GM23338 (cell line): ENCODE measurements at regions not wholly inside any gene's neighbourhood (a gene's known extent, or its start where the extent isn't known, plus 50 kb on each side); places are given as distances from the start of the nearest gene placed in this dataset.

ENCODE experiments used
- ATAC-seq: fragments of 200-7000 bp; cut with Tn5 transposase; 3 replicates; pipeline ENCODE4 v1.9.1; 2020
- DNase-seq: peaks from one replicate; pipeline ENCODE4 v3.0.0-alpha.2; 2015; ENCODE audit warnings: low spot score
- H2AFZ ChIP-seq: fragments of 200-600 bp; sonication (generic); 2 replicates; pipeline ENCODE4 v1.8.0; 2016; ENCODE audit warnings: antibody characterized with exemption, mild to moderate bottlenecking, moderate library complexity
- H3F3A ChIP-seq: fragments of 200-600 bp; sonication (generic); replicated peaks from 2 replicates; pipeline ENCODE4 v1.8.0; 2017; ENCODE audit warnings: antibody characterized with exemption, mixed run types, low read depth
- H3K27ac ChIP-seq: fragments of 200-600 bp; sonication (generic); 2 replicates; pipeline ENCODE4 v1.6.1; 2016; ENCODE audit warnings: low read depth
- H3K27me3 ChIP-seq: fragments of 200-600 bp; sonication (generic); 2 replicates; pipeline ENCODE4 v1.8.0; 2016; ENCODE audit warnings: mild to moderate bottlenecking, mixed run types, moderate library complexity; ENCODE audit not compliant: insufficient read depth
- H3K36me3 ChIP-seq: fragments of 200-600 bp; sonication (generic); 2 replicates; pipeline ENCODE4 v1.8.0; 2016; ENCODE audit warnings: mild to moderate bottlenecking; ENCODE audit not compliant: insufficient read depth
- H3K4me1 ChIP-seq: fragments of 200-600 bp; sonication (generic); 2 replicates; pipeline ENCODE4 v1.8.0; 2016; ENCODE audit warnings: mild to moderate bottlenecking, moderate library complexity; ENCODE audit not compliant: insufficient read depth
- H3K4me2 ChIP-seq: fragments of 200-600 bp; sonication (generic); 2 replicates; pipeline ENCODE4 v1.7.1; 2017; ENCODE audit warnings: mixed run types
- H3K4me3 ChIP-seq: fragments of 200-600 bp; sonication (generic); 2 replicates; pipeline ENCODE4 v1.6.1; 2016; ENCODE audit warnings: mixed run types
- H3K79me2 ChIP-seq: fragments of 200-600 bp; sonication (generic); replicated peaks from 2 replicates; pipeline ENCODE4 v1.8.0; 2017; ENCODE audit warnings: mild to moderate bottlenecking; ENCODE audit not compliant: insufficient read depth
- H3K9me2 ChIP-seq: fragments of 200-600 bp; sonication (generic); 2 replicates; pipeline ENCODE4 v1.8.0; 2017; ENCODE audit not compliant: insufficient read depth
- H4K20me1 ChIP-seq: fragments of 200-600 bp; sonication (generic); replicated peaks from 2 replicates; pipeline ENCODE4 v1.8.0; 2017; ENCODE audit warnings: mild to moderate bottlenecking; ENCODE audit not compliant: insufficient read depth
- H3K27ac Mint-ChIP-seq: 2 replicates; pipeline ENCODE4 v1.8.0; 2020; ENCODE audit warnings: inconsistent platforms, mild to moderate bottlenecking, moderate library complexity, mixed read lengths
- H3K27me3 Mint-ChIP-seq: 3 replicates; pipeline ENCODE4 v1.8.0; 2022; ENCODE audit warnings: low read depth, mild to moderate bottlenecking, moderate library complexity, mixed read lengths, inconsistent platforms; ENCODE audit not compliant: insufficient read depth, poor library complexity
- H3K36me3 Mint-ChIP-seq: 3 replicates; pipeline ENCODE4 v1.8.0; 2021; ENCODE audit warnings: low read depth, mild to moderate bottlenecking, inconsistent platforms, moderate library complexity, mixed read lengths
- H3K4me1 Mint-ChIP-seq: 3 replicates; pipeline ENCODE4 v1.8.0; 2020; ENCODE audit warnings: mild to moderate bottlenecking, inconsistent platforms, mixed read lengths
- H3K4me3 Mint-ChIP-seq: 3 replicates; pipeline ENCODE4 v1.8.0; 2021; ENCODE audit warnings: moderate library complexity, mild to moderate bottlenecking, inconsistent platforms, mixed read lengths
- H3K9me3 Mint-ChIP-seq: 3 replicates; pipeline ENCODE4 v1.8.0; 2020; ENCODE audit warnings: moderate library complexity, mild to moderate bottlenecking, inconsistent platforms, mixed read lengths
- CREB1 ChIP-seq: fragments of 250-450 bp; sonication (Bioruptor Pico); IDR thresholded peaks from 2 replicates; pipeline ENCODE4 v1.5.0; 2020; ENCODE audit warnings: low read depth, mild to moderate bottlenecking, moderate library complexity
- CTCF ChIP-seq, 2 experiments: fragments of 200-600 bp in 1 of 2; sonication (generic) in 1 of 2; conservative IDR thresholded peaks; 2 replicates each; pipeline versions ENCODE4 v1.5.1 to v1.6.1; 2016 to 2017; ENCODE audit warnings: antibody characterized with exemption in 2 of 2, low read depth in 2 of 2, mild to moderate bottlenecking in 2 of 2, moderate library complexity in 1 of 2
- ETS1 ChIP-seq: IDR thresholded peaks from 2 replicates; pipeline ENCODE4 v1.6.1; 2016; ENCODE audit warnings: antibody characterized with exemption
- EZH2 ChIP-seq: fragments of 200-600 bp; sonication (generic); IDR thresholded peaks from one replicate; pipeline ENCODE4 v1.8.0; 2017; ENCODE audit warnings: antibody characterized with exemption, mild to moderate bottlenecking, low read depth; ENCODE audit not compliant: unreplicated experiment
- JUNB ChIP-seq: IDR thresholded peaks from one replicate; pipeline ENCODE4 v1.6.1; 2016; ENCODE audit warnings: antibody characterized with exemption; ENCODE audit not compliant: unreplicated experiment
- POLR2AphosphoS5 ChIP-seq: IDR thresholded peaks from 2 replicates; pipeline ENCODE4 v1.6.1; 2016; ENCODE audit warnings: antibody characterized with exemption, low read depth
- REST ChIP-seq: IDR thresholded peaks from one replicate; pipeline ENCODE4 v1.6.1; 2018; ENCODE audit warnings: antibody characterized with exemption; ENCODE audit not compliant: unreplicated experiment
- STAT1 ChIP-seq: IDR thresholded peaks from one replicate; pipeline ENCODE4 v1.6.1; 2016; ENCODE audit warnings: antibody characterized with exemption; ENCODE audit not compliant: unreplicated experiment
- ZNF462 ChIP-seq: fragments of 250-450 bp; sonication (Bioruptor Pico); IDR thresholded peaks from 2 replicates; pipeline ENCODE4 v1.5.0; 2020; ENCODE audit warnings: mild to moderate bottlenecking, moderate library complexity

GRCh38 chr16:79735271-79735670 lies 134.7 kb upstream of the MAF start:
- Histone ChIP-seq H3K36me3 (no peaks in the 10 kb centered on the region), H3F3A (no peaks in the 10 kb centered on the region), H3K27me3 (no peaks in the 10 kb centered on the region), H3K9me2 (peaks cover 18% of the 10 kb centered on the region), H3K27ac (no peak overlapping the region), H3K4me1 (no peaks in the 10 kb centered on the region), H3K79me2 (no peaks in the 10 kb centered on the region), H2AFZ (no peak overlapping the region), H4K20me1 (no peaks in the 10 kb centered on the region), H3K4me3 (no peak overlapping the region), H3K4me2 (no peak overlapping the region)
- no peaks in the 10 kb centered on the region for H3K9me3 Mint-ChIP-seq
- DNase-seq (no peak), ATAC-seq (no peak)
- no peak overlapping the region for H3K27ac Mint-ChIP-seq
- TF ChIP-seq ZNF462 (CRISPR knock-in tag) (no peak), CTCF (conservative IDR thresholded peaks at IDR 0.05; ENCODE audit: low read depth in 2 of 2) (no peak)
- no peaks in the 10 kb centered on the region for H3K36me3 Mint-ChIP-seq
- H3K4me3 Mint-ChIP-seq, result no peak overlapping the region
- peaks cover 5% of the 10 kb centered on the region for H3K4me1 Mint-ChIP-seq
- no peaks in the 10 kb centered on the region for H3K27me3 Mint-ChIP-seq

GRCh38 chr16:79734721-79735120 lies 134.2 kb upstream of the MAF start:
- DNase-seq, result no peak
- H3K4me3 Mint-ChIP-seq, result no peak overlapping the region
- Histone ChIP-seq H3K4me1 (no peaks in the 10 kb centered on the region), H2AFZ (no peak overlapping the region), H3K27ac (no peak overlapping the region), H3K4me3 (no peak overlapping the region), H3K36me3 (no peaks in the 10 kb centered on the region), H3K4me2 (no peak overlapping the region), H3K27me3 (no peaks in the 10 kb centered on the region), H4K20me1 (no peaks in the 10 kb centered on the region), H3F3A (no peaks in the 10 kb centered on the region), H3K79me2 (no peaks in the 10 kb centered on the region), H3K9me2 (peaks cover 18% of the 10 kb centered on the region)
- H3K4me1 Mint-ChIP-seq, result peaks cover 5% of the 10 kb centered on the region
- H3K27ac Mint-ChIP-seq, result no peak overlapping the region
- ATAC-seq, result no peak
- no peaks in the 10 kb centered on the region for H3K36me3 Mint-ChIP-seq
- H3K27me3 Mint-ChIP-seq, result no peaks in the 10 kb centered on the region
- no peaks in the 10 kb centered on the region for H3K9me3 Mint-ChIP-seq
- TF ChIP-seq REST (no peak), CREB1 (CRISPR knock-in tag) (no peak), JUNB (no peak), EZH2 (no peak), POLR2AphosphoS5 (no peak), STAT1 (no peak), ETS1 (no peak)
